SH-SY5Y (cell line): ENCODE measurements at regions not wholly inside any gene's neighbourhood (a gene's known extent, or its start where the extent isn't known, plus 50 kb on each side); places are given as distances from the start of the nearest gene placed in this dataset.

Source experiments
- GATA2 ChIP-seq: IDR thresholded peaks from 2 replicates; pipeline ENCODE4 v1.6.1; 2011; ENCODE audit warnings: mild to moderate bottlenecking, low read depth, low read length
- GATA3 ChIP-seq: IDR thresholded peaks from 2 replicates; pipeline ENCODE4 v1.6.1; 2011; ENCODE audit warnings: low read depth, mild to moderate bottlenecking, low read length, moderate library complexity

DNA sequence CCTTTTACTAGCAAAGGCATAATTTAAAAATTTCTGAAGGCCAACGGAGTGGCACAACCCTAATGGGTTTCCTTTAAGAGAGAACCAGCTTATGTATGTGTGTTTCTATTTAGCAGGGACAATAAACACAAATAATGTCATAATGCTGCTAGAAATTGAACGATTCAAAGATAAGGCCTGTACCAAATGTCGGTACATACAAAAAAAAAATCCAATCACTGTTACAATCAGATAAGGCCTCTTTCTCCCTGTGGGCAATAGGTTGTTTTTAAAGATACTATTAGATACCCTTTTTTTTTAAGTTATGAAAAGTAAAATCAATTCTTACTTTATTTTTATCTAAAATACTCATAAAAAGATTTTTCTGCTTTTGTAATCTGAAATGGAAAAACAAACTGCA, 821.0 kb downstream of the PRELID2 start:
- TF ChIP-seq GATA2 (no peak), GATA3 (peak; percentile 62; the same call in 1 of the 2 replicates)
